HCT116 (cell line): ENCODE measurements at regions not wholly inside any gene's neighbourhood (a gene's known extent, or its start where the extent isn't known, plus 50 kb on each side); places are given as distances from the start of the nearest gene placed in this dataset.

Experiments
- EZH2 ChIP-seq: fragments of 200-600 bp; sonication (generic); IDR thresholded peaks from 2 replicates; pipeline ENCODE4 v1.6.1; 2017; ENCODE audit warnings: antibody characterized with exemption, mixed run types
- POLR2AphosphoS5 ChIP-seq: IDR thresholded peaks from 2 replicates; pipeline ENCODE4 v1.6.1; 2011; ENCODE audit warnings: mild to moderate bottlenecking, low read depth, low read length, moderate library complexity
- ZNF274 ChIP-seq: fragments of 200-500 bp; sonication (Bioruptor generic); IDR thresholded peaks from 2 replicates; pipeline ENCODE4 v1.6.1; 2014; ENCODE audit warnings: mild to moderate bottlenecking, low read depth, low read length, inconsistent platforms
- TF ChIP-seq, protein P1 (sequence below), 3 experiments: fragments of 200-600 bp in 1 of 3; sonication (generic) in 1 of 3; IDR thresholded peaks in 2 of 3; conservative IDR thresholded peaks in 1 of 3; 2 replicates each; pipeline ENCODE4 v1.5.1; 2012 to 2017; ENCODE audit warnings: low read depth in 2 of 3, low read length in 2 of 3, antibody characterized with exemption in 1 of 3, borderline replicate concordance in 1 of 3, control low read depth in 1 of 3, mild to moderate bottlenecking in 1 of 3, mixed read lengths in 1 of 3, mixed run types in 1 of 3, moderate library complexity in 1 of 3; ENCODE audit not compliant: insufficient read depth in 1 of 3
- TF ChIP-seq, protein P2 (sequence below): IDR thresholded peaks from 2 replicates; pipeline ENCODE4 v1.6.1; 2012

DNA sequence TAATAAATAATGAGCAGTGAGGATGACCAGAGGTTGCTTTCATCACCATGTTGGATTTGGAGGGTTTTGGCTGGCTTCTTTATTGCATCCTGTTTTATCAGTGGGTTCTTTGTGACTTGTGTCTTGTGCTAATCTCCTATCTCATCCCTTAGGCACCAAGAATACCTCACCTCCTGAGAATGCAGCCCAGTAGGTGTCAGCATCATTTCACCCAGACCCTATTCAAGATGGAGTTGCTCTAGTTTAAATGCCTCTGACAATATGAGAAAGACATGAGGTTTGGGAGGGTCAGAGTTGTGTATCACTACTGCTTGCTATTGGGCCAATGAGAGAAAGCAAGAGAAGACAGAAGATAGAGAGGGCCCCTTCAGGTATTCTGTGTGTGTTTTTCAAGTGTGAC, 592.2 kb downstream of the ETNK1 start:
- no peak for TF ChIP-seq ZNF274
- TF ChIP-seq POLR2AphosphoS5 = no peak
- TF ChIP-seq EZH2 = no peak
- TF ChIP-seq, protein P1, sequence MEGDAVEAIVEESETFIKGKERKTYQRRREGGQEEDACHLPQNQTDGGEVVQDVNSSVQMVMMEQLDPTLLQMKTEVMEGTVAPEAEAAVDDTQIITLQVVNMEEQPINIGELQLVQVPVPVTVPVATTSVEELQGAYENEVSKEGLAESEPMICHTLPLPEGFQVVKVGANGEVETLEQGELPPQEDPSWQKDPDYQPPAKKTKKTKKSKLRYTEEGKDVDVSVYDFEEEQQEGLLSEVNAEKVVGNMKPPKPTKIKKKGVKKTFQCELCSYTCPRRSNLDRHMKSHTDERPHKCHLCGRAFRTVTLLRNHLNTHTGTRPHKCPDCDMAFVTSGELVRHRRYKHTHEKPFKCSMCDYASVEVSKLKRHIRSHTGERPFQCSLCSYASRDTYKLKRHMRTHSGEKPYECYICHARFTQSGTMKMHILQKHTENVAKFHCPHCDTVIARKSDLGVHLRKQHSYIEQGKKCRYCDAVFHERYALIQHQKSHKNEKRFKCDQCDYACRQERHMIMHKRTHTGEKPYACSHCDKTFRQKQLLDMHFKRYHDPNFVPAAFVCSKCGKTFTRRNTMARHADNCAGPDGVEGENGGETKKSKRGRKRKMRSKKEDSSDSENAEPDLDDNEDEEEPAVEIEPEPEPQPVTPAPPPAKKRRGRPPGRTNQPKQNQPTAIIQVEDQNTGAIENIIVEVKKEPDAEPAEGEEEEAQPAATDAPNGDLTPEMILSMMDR (IDR thresholded peaks at IDR 0.05 in 2 of 3, conservative IDR thresholded peaks at IDR 0.05 in 1 of 3; ENCODE audit: borderline replicate concordance in 1 of 3, insufficient read depth in 1 of 3, low read depth in 2 of 3, low read length in 2 of 3) = no peak
- TF ChIP-seq, protein P2, sequence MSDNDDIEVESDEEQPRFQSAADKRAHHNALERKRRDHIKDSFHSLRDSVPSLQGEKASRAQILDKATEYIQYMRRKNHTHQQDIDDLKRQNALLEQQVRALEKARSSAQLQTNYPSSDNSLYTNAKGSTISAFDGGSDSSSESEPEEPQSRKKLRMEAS = no peak
